Hematopoietic multipotent progenitor cell treated with erythropoietin and hydrocortisone succinate and interleukin-3 and kit ligand, for 4 days (in vitro differentiated cells): ENCODE measurements at regions not wholly inside any gene's neighbourhood (a gene's known extent, or its start where the extent isn't known, plus 50 kb on each side); places are given as distances from the start of the nearest gene placed in this dataset.

Experiments
- DNase-seq: peaks from one replicate; pipeline ENCODE4 v3.0.0-alpha.2; 2015

- no peak for DNase-seq
These were observed 617.9 kb upstream of the POT1 start for GRCh38 chr7:125547505-125547904.

GRCh38 chr7:125530553-125530952 lies 600.9 kb upstream of the POT1 start:
- no peak for DNase-seq

DNA sequence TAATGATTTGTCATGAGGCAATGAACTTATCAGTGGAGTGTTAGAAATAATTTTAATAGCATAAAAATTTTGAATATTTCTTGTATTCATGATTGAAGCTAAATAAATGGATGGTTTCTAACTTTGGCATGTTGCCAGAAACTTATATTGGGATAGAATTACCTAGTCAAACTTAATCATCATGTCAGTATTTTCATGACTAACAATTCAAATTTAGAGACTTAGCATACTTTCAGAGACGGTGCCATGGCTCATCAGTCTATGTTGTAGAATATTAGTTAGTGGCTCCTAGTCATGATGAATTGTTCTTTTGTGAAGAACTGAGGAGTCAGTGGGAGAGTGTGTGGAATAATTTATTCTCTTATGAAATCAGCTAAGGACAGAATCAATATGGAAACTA lies 599.6 kb upstream of the POT1 start:
- DNase-seq, result no peak

- DNase-seq, result peak; percentile 5
These were observed 597.3 kb upstream of the POT1 start for GRCh38 chr7:125526958-125527357.

DNA sequence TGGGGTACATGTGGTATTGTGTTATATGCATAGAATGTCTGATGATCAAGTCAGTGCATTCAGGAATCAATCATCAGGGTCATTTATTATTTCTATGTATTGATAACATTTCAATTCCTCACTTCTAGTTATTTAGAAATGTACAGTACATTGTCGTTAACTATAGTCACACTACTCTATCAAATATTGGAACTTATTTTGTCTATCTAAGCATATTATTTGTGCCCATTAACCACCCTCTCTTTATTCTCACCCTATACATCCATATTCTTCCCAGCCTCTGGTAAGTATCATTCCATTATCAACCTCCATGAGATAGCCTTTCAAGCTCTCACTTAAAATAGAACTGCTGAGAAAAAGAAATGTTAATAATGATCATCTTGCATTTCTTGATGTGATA lies 596.5 kb upstream of the POT1 start:
- no peak for DNase-seq

GRCh38 chr7:125516194-125516593 lies 586.6 kb upstream of the POT1 start:
- no peak for DNase-seq

DNA sequence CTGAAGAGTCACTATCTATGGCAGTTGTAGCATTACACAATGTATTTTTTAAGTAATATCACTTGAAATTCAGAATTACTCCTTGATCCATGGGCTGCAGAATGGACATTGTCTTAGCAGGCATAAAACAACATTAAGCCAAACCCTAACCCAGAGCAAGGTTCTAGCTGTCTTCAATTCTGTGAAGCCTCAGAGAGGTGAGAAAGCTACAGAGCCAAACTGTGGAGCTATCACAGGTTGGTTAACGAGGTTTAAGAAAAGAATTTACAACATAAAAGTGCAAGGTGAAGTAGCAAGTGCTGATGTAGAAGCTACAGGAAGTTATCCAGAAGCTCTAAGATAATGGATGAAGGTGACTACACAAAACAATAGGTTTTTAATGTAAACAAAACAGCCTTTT lies 582.7 kb upstream of the POT1 start:
- DNase-seq, result no peak

DNA sequence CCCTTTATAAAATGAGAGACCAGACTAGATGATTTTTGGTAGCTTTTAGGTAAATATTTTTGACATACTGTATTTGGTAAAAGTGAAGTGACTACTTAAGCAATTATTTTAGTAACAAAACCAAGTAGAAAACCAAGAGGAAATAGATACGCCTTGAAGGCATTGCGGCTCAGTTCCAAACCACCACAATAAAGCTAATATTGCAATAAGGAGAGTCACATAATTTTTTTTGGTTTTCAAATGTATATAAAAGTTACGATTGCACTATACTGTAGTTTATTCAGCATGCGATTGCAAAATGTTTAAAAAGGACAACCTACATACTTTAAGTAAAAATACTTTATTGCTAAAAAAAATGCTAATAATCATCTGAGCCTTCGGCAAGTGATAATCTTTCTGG lies 581.7 kb upstream of the POT1 start:
- DNase-seq, result no peak

- no peak for DNase-seq
These were observed 576.7 kb upstream of the POT1 start for GRCh38 chr7:125506331-125506730.

GRCh38 chr7:125504848-125505247 lies 575.2 kb upstream of the POT1 start:
- peak; percentile 18 for DNase-seq

GRCh38 chr7:125495997-125496396 lies 566.4 kb upstream of the POT1 start:
- DNase-seq, result no peak

DNA sequence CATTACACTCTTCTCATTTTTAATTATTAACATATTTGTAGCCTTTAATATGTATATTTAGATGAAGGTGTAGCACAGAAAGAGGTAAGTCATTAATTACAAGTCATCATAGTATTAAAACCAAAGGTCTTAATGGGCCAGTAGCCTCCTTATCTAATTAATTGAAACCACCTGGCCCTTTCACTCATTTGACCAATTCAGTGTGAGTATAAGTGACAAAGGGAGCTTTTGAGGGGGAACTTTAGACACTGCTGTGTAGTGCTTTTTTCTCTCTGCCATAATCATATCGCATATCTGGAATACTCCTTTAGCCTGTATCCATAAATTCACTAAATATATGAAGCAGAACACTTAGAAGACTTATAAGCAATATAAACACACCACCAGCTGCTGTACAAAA lies 562.9 kb upstream of the POT1 start:
- DNase-seq, result no peak

DNA sequence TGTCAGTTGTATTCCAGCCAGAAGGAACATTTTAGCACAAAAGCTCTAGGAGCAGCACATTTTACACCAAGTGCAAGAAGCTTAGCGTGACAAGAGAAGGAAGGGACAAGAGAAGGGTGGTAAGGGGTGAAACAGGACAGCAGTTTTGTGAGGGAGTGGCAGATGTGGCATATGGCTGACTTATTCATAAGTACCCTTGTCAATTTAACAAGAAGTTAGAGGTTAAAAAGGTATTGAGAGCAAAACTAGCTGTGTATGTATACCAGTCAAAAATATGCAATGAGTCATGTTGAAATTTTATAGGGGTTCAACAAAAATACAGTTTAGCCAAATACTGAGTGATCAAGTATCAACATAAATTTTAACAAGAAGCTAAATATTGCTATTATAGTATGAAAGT lies 561.5 kb upstream of the POT1 start:
- no peak for DNase-seq

GRCh38 chr7:125490167-125490566 lies 560.5 kb upstream of the POT1 start:
- DNase-seq, result no peak

DNA sequence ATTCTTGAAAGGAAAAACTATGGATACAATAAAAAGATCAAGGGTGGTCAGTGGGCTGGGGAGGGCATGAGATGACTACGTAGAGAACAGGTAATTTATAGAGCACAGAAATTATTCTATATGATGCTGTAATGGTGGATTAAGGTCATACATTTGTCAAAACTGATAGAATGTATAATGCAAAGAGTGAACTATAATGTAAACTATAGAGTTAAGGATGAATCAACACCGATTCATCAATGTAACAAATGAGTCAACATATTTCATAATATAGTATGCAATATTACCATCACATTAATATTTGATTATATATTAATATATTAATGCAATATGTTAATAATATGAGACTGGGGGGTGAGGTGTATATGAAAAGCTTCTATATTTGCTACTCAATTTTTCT lies 555.6 kb upstream of the POT1 start:
- no peak for DNase-seq

DNA sequence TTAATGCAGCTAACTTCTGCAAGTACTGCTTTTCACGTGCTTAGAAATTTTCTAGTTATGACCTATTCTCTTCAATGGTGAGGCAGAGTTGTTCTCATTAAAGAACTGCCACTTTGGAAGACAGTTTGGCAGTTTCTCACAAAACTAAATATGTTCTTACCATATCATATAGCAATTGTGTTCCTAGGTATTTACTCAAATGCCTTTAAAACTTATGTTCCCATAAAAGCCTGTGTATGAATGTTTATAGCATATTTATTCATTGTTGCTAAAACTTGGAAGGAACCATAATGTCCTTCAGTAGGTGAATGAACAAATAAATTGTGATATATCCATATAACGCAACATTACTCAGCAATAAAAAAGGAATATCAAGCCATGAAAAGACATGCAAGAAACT lies 555.1 kb upstream of the POT1 start:
- no peak for DNase-seq

DNA sequence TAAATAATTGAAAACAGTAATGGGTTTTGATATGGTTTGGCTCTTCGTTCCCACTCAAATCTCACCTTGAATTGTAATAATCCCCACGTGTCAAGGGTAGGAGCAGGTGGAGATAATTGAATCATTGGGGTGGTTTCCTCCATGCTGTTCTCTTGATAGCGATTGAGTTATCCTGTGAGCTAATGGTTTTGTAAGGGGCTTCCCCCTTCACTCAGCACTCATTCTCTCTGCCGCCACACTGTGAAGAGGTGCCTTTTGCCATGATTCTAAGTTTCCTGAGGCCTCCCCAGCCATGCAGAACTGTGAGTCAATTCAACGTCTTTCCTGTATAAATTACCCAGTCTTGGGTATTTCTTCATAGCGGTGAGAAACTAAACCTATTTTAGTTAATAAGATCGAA lies 551.7 kb upstream of the POT1 start:
- no peak for DNase-seq

- no peak for DNase-seq
These were observed 551.1 kb upstream of the POT1 start for GRCh38 chr7:125480762-125481161.

DNA sequence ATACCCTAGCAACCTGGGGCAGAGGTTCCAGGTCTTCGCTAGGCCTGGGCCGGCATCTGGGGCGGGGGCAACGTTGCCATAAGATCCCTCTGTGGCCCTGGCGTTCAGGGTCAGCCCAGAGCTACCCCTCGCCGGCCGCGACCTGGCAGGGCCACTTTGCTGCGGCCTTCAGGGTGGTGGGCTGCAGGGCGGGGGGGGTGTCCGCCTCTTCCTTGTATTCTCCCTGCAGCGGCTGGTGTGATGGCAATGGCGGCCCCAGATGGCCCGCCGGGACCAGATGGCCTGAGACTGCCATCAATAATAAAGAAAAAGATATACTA lies 539.2 kb upstream of the POT1 start:
- DNase-seq, result no peak

DNA sequence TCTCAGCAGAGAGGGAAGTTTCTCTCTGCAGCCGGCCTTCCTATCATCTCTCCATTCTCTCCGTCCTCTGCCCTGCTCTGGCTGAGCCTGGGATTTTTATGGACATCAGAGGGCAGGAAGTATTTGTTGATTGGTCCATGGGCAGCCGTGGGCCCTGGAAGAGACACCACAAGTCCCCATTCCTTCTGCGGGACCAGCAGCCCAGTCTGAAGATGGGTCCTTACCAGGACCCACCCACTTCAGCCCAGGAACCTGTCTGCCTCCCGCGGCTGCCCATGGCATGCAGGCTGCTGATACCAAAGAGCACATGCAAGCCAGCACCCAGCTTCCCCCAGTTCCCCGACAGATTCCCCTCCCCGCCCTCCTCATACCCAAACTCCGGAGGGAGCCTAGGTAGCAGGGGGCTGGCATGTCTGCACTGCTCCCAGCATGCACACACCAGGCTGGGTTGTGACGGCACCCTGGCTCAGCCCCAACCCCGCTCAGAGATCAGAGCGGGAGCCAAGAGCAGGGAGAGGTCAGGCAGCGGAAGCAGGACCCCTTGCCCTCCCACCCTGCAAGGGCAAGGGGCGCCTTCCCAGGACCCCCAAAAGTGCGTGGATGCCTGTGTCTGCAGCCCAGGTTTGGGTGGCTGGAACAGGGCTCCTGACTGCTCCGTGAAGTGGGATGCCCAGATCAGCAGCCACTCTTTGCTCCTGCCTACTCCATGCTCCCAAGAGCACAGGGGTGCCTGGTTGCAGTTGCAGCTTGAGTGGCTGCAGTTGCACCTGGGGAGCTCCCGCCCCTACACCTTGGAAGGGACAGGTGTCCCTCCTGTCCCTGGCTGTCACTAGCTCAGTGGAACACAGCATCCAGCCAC lies 538.6 kb upstream of the POT1 start:
- no peak for DNase-seq

DNA sequence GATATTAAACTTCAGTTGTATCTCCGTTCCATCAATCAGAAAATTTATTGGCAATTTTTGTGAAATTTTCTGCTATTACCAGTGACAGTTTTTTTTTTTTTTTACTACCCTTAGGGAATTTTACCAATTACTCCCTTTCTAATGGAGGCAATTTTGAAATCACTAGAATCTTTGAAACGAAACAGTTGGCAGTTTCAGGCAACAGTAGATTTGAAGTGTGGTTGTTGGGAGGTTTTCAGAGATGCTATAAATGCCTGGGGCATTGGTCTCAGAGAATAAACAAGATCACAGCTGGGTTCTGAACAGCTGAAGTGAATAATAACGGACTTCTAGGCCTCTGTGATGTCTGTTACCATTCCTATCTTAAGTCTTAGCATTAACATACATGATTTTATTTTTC lies 535.9 kb upstream of the POT1 start:
- no peak for DNase-seq

DNA sequence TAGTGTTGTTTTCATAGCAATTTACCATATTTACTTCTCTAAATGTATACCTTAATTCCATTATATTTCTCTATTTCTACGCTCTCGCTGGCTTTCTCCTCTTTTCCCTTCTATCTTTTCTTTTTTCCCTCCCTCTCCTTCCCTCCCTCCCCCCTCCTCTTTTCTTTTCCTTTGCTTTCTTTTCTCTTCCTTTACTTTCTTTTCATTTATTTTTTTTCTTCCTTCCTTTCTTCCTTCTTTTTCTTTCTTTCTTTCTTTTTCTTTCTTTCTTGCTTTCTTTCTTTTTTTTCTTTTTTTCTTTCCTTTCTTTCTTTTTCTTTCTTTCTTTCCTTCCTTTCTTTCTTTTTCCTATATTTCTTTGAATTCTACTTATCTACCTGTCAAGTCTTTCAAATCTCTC lies 533.0 kb upstream of the POT1 start:
- no peak for DNase-seq

GRCh38 chr7:125459038-125459437 lies 529.4 kb upstream of the POT1 start:
- DNase-seq, result no peak

DNA sequence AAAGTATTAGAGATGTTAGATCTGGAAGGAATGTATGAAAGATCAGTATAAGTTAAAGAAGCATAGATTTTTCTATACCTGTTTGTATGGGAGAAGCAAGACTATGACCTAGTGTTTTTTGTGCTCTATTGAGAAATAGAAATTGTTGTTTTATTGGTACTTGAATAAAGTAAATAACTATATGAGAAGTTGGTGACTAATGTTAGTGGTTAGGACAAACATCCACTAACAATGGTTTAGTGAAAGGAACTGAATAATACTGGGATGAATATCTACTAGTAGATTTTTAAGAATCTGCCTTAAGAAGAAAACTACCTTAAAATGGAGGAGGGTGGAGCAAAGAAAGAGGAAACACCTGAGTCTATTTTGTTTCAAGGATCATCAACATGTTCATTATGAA lies 521.1 kb upstream of the POT1 start:
- DNase-seq, result no peak

GRCh38 chr7:125445836-125446235 lies 516.2 kb upstream of the POT1 start:
- no peak for DNase-seq

DNA sequence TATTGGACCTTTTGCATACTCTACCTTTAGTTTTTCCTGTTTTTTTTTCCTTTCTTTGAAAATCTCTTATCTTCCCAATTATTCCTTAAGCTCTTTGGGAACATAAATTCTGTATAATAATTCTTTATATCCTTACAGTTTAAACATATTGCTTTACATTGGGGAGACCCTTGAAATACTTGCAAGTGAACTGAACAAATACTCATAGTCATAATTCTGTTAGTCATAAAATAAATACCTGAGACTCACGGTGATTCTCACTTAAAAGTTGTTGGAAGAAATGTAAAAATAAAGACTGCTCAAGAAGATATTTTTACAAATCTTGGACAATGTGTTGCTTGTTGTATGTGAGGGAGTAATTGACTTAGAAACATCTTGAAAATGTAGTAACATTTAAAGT lies 515.2 kb upstream of the POT1 start:
- no peak for DNase-seq
